HG03432 (cell line): ENCODE measurements at regions not wholly inside any gene's neighbourhood (a gene's known extent, or its start where the extent isn't known, plus 50 kb on each side); places are given as distances from the start of the nearest gene placed in this dataset.

ENCODE experiments used
- ATAC-seq: cut with Tn5 transposase; IDR thresholded peaks from one replicate; pipeline ENCODE4 v1.9.1; 2021; ENCODE audit warnings: mild to moderate bottlenecking, moderate library complexity; ENCODE audit not compliant: unreplicated experiment

DNA sequence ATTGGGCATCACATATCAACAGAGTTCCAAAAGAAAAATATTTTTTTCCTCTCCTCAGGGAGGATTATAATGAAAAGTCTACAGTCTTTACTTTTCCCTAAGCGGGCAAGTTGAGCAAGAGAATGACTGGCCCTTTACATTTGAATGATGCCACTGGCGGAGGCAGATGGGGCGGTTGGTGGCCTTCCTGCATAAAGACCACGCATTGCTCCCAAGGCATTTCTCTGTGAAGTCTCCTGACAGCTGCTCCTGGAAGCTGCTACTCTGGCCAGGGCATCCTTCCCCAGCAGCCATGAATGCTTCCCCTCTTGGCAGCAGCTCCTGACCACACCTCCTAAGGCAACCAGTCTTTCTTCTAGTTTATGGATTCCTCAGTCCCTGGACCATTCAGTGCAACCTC lies 161.1 kb upstream of the RRP15 start:
- no peak for ATAC-seq

DNA sequence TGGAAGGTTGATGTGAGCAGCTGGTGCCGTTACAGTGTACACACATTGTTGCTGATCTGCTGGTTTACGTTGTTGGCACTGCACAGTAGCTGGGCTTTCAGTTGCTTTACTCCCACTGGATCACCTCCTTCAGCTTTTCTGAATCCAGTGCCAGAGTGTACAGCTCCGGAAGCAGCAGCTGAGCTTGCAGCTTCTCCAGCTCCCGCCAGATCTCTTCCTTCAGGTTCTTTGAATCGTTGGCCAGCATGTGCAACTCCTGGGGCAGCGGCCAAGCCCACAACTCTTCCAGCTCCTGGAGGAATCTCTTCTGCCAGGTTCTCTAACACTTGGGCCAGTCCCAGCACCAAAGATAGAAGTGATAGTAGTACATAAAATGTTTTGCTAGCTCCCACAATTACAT lies 149.7 kb upstream of the RRP15 start:
- ATAC-seq, result no peak

DNA sequence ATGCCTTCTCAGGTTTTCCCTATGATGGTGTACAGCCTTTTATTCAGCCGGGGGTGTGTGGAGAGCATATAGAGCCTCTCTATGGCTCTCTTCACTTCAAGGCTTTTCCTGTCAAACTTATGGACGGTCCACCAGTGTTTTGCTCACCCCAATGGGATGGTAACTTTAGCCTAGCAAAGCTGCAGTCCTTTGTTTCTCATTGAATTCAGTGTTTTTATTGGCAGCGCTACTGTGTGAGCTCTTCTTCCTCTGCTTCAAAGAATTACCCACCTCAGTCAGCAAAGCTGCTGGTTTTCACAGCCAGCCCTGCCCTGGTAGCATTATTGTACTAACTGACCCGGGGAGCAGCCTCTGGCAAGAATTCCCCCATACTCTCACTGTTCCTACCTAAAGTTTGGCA lies 145.3 kb upstream of the RRP15 start:
- no peak for ATAC-seq

DNA sequence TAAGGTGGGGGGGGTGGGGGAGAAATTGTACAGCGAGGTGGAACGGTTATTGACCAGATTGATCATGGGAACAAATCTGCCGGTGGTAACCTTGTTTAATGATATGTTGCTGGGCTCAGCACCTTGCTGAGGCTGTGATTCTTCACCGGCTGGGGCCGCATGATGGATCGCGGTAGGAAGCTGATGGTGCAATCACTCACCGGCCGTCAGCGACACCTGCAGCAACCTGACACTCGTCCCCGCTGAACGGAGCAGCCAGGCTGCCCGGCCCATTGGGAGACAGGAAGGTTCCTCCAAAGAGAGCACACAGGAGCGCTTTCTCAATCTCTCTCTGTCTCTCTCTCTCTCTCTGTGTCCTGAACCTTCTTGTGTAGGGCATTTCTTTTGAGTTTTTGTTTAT lies 128.5 kb upstream of the RRP15 start:
- no peak for ATAC-seq

DNA sequence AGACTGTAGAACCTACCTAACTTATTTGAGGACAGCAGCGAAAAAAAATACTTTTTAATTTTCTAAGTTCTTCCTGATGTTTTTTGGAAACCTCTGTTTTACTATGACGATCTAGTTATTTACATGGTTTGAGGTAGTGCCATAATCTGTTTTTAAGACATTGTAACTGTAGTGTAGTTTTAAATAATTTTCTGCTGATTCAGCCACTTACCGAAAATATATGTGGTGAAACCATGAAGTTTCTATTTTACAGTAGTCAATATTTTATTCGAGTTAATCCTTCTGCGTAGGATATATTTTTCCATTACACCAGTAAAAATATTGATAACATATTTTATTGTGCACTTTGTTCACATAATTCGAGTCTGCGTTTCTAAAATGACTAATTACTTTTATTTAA lies 121.7 kb upstream of the RRP15 start:
- ATAC-seq, result no peak

DNA sequence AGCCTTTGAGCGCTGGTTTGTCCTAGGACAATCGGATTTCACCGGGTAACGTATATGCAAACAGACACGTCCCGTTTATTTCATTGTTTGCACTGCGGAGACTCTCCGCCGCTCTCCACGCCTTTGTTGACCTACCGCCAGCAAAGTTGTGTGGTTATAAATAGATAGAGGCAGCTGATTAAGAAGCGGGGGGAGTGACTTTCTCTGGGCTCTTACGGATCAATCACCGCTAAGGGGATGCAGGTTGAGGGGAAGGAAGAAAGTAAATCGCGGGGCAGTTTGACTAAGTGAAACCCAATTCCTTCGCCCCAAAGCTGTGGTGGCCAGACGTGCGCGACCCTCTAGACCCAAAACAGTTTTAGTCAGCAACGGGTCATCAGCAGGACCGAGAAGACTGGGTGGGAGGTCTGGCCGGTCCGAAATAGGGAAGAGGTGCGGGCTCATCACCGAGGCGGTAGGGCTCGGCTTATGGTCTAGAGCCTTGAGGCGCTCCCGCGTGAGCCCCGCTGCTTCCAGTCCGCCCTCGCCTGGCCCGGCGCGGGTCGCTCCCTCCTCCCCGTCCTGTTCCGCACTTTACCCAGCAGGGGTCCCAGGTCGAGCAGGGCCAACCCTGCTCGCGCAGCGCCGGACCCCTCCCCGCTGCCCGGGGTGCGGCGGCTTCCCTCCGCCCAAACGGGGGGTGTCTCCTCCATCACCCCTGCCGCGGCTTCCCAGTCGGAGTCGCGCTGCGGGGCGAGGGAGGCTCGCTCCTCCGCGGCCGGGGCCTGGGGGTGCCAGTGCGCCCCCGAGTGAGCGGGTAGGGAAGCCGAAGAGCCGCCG lies 120.8 kb upstream of the RRP15 start:
- ATAC-seq, result peak; percentile 63

DNA sequence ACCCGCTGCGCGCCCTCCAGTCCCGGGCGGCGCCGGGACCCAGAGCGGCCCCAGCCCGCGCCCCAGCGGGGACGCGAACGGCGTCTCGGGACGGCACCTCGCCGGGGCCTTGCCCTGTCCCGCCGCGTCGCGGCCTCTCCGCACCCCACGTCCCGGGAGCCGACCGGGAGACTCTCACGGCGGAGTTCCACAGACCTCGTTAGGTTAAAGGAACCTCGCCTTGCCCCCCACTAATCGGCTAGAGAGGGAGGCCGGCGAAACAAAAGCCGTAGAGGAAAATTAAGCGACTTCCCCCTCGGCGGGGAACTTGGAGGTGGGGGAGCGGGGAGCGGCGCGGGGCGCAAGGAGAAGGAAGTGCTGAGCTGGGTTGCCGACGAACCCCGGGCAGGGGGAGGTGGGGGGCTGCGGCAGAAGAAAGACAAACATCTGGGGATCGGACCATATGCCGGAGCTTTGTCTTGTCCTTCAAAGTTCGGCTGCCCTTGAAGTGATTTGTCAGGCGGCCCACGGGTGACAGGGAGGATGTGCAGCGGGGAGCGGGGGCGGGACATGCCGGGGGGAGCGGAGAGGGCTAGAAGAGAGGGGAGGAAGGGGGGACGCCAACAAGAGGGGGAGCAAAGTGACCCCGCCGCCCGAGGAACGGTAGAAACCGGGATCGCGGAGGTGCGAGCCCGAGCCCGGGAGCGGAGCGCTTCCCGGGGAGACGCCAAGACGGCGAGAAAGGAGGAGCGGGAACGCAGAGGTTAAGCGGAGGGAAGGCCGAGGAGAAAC lies 120.0 kb upstream of the RRP15 start:
- ATAC-seq, result peak; percentile 51

DNA sequence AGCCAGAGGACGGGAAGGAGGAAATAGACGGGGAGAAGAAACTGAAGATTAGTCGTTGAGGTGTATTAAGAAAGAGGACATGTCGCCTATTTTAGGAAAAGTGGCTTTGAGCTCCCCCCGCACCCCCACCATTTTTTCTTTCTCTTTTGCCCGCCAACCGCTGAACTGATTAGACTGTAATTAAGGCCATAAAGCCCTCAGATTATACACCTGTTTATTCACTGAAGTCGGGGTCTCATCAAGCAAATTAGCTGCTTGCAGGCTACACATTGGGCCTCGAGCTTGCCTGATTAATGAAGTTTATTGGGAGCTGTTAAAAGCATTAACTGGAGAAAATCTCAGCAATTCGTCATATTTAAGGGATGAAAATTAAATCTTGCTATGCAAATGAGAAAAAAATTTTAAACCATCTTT lies 119.4 kb upstream of the RRP15 start:
- no peak for ATAC-seq

DNA sequence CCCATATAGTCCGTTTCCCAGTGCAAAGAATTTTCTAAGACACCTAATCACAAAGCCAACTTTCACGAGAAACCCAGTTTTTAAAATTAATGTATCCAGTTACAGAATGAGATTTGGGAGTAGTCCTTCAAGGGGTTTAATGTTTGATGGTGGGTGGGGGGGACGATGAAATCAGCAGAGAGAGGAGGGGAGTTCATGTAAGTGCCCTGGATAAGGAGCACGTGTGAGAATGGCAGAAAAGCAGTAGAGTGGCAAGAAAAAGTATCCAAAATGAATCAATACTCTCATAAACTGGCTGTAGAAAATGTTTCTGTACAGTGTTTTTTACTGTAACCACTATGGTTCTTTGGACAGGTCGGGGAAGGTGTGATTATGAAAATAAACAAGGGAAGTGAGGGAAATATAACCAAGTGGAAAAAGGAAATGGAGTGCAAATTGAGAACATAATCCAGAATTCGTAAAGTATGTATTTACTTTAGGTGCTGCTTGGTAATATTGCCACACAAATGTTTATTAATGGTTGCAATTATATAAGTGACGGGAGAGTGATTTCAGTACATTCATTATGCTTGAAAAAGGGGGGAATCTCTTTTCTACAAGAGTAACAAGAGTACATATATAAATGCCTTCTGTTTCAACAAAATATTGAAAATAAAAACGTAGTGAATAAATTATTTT lies 118.7 kb upstream of the RRP15 start:
- ATAC-seq, result no peak

DNA sequence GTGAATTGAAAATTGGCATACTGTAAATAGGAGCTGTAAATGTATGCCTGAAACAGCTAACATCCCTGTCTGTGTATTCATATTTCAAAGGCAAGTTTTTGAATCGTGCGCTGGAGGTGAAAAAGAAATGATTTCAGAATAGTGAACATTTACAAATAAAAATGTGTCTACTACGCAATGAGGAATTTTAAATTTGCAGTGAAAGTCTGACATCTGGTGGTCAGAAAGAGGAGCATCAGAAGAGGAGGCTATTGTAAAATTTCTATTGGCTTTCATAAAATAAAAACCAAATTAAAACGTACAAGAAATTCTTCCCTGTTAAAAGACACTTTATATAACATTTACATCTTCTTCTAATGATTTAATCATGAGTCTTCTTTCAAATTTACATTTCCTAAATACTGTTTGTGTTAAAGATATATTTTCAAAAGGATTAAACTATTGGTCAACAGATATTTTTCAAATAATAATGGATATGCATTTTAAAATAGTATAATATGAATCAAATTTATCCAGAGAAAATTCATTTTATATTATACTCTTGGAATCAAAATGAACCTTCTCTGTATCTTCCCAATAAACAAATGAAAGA lies 113.7 kb upstream of the RRP15 start:
- peak; percentile 59 for ATAC-seq

DNA sequence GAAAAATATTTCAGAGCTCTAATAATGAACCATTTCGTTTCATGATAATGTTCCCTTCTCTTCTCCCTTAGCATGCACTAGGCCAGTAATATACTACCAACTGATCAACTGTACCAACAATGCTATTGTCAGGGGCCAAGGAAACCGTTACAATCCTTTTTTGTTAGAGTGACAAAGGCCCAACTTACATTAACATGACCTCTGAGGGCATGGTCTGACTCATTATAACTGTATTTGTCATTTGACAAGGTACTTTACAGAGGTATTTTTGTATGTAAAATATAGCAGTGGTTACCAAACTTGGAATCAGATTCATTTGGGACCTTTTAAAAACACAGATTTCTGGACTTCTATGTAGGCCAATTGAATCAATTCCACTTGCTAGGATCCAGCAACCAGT lies 102.6 kb upstream of the RRP15 start:
- ATAC-seq, result no peak

DNA sequence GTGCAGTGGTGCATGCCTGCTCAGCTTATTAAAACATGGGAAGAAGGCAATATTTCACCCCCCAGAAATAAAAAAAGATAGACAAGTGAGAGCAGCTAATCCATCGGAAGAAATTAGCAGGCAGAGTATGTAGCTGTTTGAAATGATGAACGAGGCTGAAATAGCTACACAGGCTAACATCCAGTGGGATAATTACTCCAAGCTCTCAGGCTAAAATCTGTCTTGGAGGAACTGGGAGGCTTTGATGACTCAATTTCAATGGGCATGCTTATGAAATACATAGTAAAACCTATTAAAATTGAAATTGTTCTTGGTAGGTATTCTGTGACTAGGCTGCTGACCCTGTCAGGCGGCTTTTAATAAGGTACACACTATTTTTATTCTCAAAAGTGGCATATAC lies 84.1 kb upstream of the RRP15 start:
- ATAC-seq, result no peak

DNA sequence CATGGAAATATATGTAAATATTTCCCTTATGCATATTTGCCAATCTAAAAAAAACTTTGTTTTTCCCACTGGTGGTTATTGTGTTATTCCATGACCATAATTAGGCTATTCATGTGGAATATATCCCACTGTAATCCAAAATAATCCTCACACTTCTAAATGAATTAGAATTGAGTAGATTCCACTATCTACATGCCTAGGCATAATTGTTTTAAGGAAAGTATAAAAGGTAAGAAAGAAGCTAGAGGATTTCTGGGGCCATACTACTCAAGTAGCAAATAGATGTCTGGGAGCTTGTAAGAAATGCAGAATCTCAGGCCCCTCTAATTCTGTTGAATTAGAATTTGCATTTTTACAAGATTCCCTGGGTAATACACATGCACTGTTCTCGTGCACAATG lies 83.5 kb upstream of the RRP15 start:
- ATAC-seq, result no peak

DNA sequence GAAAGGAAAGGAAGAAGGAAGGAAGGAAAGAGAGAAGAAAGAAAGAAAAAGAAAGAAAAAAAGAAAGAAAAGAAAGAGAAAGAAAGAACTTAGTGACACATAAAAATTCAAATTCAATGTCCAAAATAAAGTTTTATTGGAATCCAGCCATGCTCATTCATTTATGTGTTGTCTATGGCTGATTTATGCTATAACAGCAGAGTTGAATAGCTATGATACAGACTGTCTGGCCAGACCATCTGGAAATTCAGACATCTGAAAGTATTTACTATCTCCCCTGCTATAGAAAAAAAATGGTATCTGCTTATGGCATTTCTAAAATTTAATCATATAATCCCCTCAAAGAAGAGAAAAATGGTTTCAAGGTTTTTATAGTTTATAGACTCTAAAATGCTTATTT lies 79.4 kb upstream of the RRP15 start:
- no peak for ATAC-seq

DNA sequence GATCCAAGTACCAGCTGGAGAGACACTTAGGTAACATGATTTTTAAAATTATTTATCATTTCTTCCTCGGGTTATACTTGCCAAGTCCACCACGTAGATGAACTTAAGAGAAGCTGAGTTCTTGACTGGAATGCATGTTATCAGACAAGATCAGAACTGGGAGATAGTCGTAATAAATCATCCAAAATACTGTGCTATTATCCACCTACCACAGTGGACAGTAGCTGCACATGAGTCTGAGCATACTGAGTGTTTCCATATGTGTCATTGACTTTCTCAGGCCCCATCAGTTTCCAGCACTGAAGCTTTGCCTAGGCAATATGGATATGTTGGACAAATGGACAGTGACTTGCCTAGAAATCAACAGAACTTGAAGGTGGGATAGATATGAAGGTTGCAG lies 77.9 kb upstream of the RRP15 start:
- no peak for ATAC-seq

DNA sequence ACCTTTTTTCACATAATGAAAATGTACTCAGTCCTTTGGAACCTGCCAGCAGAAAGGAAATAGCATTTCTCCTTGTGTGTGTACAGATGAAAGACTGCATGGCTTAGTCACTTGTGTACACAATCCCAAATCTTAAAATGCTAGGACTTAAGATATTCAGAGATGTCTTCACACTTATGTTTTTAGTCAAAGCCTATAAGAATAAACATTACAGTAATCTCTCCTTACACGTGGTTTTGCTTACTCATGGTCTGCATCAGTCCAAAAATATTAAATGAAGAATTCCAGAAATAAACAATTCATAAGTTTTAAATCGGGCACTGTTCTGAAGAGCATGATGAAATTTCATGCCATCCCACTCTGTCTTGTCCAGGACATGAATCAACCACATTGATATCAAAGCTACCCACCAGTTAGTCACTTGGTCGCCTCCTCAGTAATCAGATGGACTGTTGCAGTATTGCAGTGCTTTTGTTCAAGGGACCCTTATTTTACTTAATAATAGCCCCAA lies 75.7 kb upstream of the RRP15 start:
- ATAC-seq, result no peak

DNA sequence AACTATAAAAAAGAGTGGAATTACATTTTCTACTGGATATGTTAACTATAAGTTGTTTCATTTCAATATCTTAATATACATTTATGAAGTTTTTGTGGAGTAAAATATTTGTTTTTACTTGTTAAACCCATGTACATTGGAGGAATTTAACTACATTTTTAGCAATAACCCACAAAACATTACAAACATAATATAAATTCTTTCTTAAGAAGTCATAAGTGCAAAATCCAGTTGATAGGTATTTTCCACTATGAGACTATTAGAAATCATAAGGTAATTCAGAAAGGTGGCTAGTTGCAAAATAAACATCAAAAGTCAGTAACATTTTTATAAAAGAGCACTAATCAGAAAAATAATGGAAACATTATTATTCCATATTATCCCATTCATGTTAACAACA lies 73.9 kb upstream of the RRP15 start:
- no peak for ATAC-seq

DNA sequence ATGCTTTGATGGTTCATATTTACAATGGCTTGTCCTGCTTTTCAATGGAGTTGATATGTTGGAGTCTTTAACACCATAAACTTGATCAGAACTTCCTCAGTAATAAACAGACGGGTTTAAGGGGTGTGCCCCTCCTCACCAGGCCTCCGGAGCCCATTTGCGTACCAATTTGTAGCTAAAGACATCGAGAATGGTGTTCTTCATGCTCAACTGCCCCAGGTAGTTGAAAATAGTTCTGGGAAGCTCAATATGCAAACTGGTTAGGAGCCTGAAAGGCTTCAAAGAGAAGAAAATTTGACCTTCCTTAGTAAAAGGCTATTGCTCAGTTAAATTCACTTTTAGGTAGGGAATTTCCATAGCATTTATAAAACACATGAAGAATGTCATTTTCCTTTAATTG lies 68.1 kb upstream of the RRP15 start:
- ATAC-seq, result no peak

DNA sequence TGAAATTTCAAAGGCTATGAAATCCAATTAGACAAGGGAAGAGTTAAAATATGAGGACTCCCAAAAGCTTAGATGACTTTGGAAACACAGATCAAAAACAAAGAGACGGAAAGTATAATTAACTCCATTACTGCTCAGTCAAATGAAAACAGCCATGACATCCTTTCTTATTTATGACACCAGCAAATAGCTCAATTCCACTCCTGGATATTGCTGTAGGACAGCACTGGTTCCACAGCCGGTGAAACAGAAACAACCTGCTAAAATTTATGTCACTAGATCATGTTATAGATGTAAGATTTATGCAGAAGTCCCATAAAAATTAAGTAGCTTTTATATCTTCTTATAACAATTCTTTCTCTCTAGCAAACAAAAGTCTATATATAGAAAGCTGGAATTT lies 65.6 kb upstream of the RRP15 start:
- no peak for ATAC-seq

DNA sequence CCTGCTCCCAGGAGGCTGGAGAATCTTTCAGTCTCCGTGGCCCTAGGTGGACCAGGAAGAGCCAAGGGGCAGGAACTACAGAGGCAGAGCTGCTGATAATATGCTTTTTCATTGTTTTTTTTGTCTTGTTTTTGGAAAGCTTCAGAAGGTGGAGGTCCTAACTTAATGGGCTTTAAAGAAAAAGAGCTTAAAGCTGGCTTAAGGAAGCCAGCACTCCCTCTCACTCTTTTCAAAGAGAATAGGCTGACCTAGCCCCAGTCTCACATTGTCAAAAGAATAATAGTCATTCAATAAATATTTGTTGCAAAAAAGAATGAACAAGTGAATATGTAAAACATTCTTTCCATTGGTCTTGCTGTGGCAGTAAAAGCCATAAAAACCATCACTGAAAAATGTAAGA lies 61.0 kb upstream of the RRP15 start:
- ATAC-seq, result no peak

DNA sequence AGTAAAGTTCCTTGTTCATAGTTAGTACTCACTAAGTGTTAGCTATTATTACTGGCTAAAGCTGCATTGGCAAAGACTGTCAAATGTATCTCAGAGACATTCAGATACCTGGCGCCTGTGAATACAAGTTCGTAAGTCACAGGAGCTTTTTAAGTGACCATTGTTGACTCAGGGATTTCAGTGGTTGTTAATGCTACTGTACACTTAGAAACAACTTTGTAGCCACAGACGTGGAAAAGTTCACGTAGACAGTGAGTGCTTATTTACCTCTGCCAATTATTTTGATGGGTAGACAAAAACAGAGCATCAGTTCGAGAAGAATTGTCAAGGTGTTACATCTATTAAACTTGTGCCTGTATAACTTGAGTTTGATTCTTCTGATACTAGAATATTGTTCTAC lies 59.1 kb upstream of the RRP15 start:
- ATAC-seq, result no peak
